Stimulated activated CD4-positive, alpha-beta T cell treated with anti-CD3 and anti-CD28 coated beads, Interleukin-1b, Interleukin-23, amount 100 ng/mL, for 48 hours (primary cell): ENCODE measurements at regions not wholly inside any gene's neighbourhood (a gene's known extent, or its start where the extent isn't known, plus 50 kb on each side); places are given as distances from the start of the nearest gene placed in this dataset.

ENCODE experiments used
- DNase-seq: peaks from one replicate; pipeline ENCODE4 v3.0.0-alpha.2; 2020

DNA sequence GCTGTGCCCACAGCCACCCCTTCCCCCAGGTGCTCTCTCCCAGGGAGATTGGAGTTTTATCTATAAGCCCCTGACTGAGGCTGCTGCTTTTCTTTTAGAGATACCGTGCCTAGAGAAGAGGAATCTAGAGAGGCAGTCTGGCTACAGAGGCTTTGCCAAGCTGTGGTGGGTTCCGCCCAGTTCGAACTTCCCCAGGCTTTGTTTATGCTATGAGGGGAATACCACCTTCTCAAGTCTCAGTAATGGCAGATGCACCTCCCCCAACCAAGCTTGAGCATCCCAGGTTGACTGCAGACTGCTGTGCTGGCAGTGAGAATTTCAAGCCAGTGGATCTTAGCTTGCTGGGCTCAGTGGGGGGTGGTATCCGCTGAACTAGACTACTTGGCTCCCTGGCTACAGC is 157.4 kb downstream of the CAAP1 start:
- no peak for DNase-seq

DNA sequence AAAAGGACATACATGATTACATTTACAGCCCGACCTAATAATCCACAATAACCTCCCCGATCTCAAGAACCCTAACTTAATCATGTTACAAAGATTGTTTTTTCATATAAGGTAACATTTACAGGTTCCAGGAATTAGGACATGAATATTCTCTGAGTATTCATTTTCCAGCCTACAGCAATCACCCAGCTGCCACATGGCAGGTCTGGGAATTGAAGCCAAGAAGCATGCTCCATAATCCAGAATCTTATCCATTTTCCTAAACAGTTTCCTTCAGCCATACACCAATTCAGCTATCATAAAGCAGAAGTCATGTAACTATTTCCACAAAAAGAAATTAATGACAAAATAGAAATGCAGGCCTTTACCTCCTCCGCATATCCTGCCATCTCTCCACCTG is 163.4 kb downstream of the CAAP1 start:
- DNase-seq, result no peak

DNA sequence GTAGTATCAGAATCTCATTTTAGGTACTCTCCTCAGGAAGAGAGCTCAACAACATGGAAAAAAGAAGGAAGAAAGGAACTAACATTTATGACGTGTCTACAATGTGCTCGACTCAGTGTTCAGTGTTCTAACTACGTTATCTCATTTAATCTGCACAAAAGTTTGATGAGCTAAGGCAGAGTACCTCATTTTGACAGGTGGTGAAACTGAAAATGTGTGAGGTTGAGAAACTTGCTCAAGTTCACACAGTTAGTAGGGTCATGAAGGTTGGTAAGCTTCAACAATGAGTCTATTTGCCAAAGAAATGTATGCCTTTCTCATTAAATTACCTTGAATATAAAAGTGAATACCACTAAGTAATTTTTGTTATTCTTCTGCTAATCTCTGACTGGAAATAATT is 165.1 kb downstream of the CAAP1 start:
- DNase-seq, result no peak

DNA sequence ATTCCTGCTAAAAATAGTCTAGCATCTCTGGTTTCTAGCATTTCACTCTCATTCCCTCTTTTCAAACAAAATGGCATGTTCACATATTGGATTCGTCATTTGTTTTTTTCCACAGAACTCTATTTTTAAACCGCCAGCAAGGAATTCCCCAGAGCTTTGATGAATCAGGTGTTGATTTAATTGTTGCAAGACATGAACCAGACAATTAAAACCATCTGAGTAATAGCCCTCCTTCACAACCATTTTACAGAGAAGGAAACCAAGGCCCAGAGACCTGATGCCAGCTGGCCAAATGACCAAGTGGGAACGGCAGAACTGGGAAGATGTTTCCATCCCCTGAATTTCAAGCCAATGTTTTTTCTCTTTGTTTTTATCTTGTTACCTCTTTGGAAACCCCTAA is 167.0 kb downstream of the CAAP1 start:
- no peak for DNase-seq

DNA sequence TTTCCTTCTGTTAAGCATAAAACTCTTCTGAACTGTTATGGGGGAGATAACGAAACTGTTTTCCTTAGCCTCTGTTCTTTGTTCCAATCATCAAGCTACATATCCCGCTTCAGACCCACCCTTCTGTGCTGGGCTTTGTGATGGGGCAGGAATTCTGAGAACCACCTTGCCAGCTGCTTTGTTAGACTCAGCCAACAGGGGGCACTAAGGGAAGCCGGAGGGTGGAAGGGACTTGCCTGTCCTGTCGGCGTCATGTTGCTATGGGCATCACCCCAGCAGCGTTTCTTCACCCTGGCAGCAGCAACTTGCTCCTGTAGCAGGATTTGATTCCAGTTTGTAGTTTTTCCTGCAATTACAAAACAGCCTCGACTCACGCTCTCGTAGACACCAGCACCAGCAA is 169.1 kb downstream of the CAAP1 start:
- DNase-seq, result peak; percentile 21

DNA sequence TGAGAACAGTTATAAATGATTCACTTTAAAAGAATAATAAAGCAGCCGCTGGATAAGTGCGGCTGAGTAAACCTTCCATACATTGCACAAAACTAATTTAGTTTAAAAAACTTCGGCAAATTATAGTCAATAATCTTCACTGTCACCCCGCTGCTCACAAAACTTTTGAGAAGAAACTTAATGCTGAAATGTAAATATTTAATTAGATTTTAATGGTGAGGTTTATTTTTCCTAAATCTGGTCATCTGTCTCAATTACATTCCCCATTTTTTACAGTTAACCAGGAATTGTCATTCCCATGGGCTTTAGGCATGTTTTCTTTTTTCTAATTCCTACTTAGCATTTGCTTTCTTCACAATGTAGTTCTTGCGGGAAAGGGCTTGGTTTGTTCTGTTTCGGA is 169.8 kb downstream of the CAAP1 start:
- no peak for DNase-seq

DNA sequence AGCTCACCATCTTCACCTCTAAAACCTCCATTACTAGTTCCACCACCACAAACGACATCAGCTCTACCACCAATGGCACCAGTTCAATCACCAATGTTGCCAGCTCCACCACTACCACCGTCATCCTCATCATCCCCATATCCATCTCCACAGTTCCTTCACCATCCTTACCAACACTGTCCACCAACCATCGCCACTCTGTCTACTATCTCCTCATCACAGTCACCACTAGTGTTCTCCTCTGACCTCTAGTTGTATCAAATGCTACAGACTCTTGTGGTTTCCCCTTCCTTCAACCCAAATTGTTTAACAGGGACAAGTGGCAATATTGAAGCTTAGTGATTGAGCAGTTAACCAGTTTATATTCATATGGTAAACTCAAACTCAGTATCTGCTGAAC is 182.6 kb downstream of the CAAP1 start:
- DNase-seq, result no peak

DNA sequence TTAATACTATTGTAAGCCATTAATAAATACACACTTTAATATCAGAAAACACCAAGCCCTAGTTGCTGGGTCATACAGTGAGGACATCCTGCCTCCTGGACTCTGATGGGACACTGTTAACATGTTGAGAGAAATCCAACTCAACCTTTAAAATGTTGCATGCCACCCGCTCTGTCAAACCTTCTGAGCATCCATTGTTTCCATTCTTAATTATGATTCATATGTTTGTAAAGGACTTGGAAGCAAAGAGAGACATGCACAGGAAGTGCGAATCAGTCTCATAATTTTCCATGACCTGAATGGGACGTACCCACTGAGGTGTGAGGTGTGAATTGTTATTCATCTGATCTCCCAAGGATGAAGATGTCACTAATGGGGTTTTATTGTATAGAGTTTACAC is 186.4 kb downstream of the CAAP1 start:
- DNase-seq, result no peak

DNA sequence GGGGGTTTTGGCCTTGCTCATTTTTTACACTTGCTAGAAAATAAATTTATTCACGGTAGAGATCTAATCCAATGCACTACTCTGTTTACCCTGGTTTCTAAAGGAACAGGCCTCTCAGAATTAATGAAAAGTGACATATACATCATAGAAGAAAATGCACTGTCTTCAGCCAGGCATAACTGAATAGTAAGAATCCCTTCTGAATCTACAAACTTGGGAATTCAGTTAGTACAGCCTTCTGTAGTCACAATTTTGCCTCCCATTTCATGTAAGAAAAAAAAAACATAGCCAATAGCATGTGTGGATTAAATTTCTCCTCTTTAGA is 197.3 kb downstream of the CAAP1 start:
- no peak for DNase-seq

DNA sequence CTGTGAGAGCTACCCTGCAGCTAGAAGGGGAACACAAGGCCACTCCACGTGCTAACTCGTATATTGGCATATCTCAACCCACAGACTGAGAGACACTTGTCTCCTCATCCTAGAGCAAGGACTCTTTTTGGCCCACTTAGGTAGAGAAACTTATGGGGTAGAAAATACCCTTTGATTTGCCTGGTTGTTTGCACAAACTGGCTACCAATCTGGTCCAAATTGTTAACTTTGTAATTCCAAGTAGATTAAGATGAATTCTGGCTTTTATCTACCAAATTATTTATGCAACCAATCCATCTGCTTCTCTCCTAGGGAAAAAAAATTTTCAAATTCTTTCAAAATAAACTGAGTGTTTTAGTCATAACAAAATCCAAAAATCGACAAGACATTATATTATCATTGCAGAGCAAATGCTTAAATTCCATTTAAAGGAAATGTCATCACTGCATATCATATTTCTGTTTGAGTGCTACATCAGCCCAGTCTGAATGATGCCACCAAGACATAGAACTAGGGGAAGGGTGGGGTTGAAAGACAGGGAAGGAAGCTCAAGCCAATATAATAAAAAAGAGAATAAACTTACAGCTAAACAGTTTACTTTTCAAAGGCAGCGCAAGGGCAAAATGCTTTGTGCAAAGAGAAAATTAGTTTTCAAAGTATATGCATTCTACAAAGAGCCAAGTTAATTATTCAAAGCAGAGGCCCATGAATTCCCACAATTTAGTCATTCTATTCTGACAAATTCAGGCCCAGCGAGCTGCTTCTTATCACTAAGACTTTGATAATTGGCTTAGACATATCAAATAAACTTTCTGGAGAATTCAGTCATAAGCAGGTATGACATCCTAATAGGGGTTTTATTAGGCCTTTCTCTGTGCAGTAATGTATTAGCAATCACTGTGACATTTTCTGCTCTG is 198.0 kb downstream of the CAAP1 start:
- DNase-seq, result no peak

DNA sequence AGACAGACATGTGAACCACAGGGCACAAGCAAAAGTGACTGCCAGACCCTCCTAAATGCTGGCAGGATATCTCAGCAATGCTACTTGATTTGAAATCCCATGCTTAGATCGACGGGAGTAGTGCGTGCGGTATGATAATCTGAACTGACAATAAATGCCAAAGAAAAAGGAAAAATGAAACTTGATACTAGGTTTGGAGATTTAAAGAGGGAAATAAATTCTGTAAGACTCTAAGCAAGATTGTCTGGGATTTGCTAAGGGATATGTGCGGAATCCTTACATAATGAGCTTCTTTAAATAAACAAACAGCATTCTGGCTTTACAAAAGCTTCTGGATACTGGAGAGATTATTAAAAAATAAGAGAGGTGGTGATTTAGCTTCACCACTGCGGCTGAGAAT is 203.6 kb downstream of the CAAP1 start:
- no peak for DNase-seq

DNA sequence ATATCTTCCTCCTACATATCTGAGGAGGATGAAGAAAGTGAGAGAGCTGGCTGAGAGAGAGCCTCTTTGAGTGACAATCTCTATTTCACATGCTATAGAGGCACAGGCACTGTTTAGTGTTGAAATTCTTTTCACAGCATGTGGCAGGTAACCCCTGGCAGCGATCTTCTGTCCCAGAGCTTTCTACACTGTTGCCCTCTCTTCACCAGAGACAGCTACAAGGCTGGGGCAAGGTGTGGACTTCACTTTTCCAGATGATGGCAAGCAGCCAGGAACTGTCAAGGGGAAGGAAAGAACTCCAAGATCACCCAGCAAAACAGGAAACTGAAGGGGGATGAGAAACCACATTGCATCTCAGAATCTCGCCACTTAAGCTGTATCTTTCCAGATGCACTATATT is 205.2 kb downstream of the CAAP1 start:
- no peak for DNase-seq

DNA sequence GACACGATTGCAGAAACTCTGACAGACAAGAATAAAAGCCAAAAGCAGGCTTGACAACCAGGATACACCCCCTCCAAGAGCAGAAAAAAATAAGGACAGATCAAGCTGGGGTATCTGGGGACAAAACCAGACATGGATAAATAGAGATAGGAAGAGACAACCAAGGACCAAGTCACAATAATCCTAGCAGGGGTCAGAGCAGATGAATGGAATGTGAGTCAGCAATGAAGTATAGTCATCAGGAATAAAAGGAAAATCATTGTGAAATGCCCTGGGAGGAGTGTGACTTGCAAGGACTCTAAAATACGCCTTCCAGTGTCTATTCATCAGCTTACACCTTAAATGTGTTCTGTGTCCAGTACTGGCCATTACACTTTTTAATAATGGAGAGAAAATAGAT is 206.8 kb downstream of the CAAP1 start:
- no peak for DNase-seq

DNA sequence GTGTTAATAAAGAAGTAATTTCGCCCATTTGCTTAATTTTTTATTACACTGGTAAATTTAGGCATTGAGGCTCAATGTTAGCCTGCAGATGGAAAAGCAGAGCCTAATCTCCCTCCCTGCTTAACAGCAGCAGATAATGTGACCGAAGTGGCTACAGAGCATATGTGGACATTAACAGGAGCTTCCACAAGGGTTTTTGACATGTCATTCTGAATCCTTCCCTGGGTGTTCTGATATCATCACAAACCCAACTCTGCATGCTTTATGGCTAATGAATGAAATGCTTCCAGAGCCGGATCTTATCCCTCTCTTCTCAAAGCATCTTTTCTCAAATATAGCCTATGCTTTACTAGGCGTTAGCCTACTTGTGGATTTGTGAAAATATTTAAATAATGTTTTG is 208.6 kb downstream of the CAAP1 start:
- no peak for DNase-seq

DNA sequence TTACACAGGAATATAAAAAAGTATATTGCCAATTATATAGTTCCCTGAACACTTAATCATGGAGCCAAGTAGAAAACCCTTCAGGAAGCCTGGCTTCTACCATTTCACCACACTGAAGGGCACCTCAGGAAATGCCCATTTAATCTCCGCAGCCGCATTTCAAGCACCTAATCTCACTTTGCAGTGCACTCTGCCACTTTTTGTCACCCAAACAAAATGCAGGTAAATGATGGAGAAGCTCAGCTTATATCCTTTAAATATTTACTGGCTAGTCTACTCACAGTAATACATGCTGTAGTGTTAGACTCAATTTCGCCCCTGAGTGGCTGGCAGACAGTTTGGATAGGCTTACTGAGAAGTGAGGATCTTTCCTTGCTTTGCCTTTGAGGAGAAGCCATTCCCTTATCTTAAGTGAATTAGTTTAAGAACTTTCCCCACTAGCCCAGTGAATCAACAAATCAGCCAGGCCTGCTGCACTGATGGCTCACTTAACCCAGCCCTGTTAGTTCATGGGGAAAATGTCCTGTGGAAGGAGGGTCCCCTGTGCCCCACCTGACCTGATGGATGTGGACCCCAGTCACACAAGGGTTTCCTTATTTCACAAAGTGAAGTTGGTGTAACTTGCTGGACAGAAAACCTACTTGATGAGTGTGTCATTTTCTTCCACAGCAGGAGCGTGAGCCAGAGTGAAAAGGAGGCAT is 209.7 kb downstream of the CAAP1 start:
- DNase-seq, result no peak

DNA sequence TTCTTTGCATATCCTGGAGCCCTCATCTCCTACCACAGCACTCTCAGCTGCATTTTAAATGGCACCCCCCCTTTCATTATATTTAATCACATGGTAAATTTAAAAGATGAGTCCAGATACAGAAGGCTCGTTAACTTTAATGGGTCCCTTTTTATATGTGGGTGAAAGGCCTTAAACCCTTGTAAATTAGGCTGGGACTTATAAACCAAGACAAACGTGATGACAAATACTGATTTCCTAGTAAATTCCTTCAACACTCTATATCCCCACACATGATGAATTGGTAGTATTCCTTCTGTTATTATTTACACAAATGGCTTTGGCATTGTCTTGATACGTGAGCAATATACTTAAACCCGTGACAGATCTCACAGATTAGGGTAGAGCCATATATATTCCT is 210.6 kb downstream of the CAAP1 start:
- no peak for DNase-seq

DNA sequence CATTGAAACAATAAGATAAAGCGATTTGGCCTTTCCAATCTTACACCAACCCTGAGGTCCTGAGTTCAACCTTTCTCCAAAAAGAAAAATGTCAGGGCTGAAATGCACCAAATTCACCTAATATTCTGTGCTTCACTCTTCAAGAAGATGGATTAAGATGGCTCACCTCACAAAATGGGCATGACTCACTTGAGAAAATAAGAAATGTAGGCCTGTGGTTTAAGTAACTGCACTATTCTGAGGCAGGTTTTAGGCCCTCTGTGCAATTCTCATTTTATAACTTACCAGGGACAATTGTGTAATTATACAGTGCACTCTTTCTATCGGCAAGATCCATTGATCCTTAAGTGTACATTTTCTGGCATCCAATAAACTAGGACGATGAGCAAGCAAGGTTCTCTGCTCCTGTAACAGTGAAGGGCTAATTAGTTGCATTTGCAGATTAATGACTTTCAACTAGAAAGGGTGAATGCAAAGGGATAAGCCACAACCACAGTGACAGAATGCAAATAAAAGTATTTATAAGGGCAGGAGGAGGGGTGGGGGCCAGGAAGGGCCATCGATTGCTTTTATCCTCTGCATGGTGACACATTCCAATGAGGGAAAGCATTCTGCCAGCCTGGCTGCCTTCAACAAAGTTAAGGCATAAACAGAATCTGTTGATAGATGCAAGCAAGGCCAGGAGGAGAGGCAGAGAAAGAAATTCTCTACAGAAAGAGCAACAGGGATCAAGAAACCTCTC is 214.5 kb downstream of the CAAP1 start:
- DNase-seq, result no peak

DNA sequence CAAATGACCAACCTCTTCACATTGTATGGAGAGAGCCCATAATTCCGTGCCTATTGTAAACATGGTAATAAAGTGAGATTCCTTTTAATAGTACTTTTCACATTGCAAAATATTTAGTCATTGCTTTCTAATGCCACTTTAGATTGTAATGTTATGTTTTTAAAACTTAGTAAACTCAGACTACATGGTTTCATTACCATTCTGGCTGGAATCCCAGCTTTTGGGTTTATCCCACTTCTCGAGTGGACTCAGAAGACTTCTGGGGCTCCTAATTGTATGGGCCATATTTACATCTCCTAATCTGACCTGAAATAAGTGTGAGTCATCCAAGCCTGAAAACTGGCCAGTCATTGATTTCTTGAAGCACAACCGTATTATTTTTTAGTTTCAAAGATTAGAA is 217.6 kb downstream of the CAAP1 start:
- no peak for DNase-seq

DNA sequence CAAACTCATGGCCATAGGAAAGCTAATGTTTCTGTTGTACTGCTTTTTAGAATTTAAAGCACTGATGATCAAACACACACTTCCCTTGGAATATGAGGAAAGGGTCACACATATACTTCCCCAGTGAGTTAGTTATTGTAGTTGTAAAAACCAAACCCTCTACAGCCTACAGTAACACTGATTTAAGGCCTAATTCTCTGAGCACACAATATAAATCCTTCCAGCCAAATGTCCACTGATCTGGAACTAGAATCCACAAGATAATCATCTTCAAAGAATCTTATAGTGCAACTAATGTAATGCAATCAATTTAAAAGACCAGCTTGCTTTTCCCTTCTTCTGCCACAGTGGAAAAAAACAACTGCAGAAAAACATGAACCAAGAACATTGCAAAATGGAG is 219.3 kb downstream of the CAAP1 start:
- no peak for DNase-seq

DNA sequence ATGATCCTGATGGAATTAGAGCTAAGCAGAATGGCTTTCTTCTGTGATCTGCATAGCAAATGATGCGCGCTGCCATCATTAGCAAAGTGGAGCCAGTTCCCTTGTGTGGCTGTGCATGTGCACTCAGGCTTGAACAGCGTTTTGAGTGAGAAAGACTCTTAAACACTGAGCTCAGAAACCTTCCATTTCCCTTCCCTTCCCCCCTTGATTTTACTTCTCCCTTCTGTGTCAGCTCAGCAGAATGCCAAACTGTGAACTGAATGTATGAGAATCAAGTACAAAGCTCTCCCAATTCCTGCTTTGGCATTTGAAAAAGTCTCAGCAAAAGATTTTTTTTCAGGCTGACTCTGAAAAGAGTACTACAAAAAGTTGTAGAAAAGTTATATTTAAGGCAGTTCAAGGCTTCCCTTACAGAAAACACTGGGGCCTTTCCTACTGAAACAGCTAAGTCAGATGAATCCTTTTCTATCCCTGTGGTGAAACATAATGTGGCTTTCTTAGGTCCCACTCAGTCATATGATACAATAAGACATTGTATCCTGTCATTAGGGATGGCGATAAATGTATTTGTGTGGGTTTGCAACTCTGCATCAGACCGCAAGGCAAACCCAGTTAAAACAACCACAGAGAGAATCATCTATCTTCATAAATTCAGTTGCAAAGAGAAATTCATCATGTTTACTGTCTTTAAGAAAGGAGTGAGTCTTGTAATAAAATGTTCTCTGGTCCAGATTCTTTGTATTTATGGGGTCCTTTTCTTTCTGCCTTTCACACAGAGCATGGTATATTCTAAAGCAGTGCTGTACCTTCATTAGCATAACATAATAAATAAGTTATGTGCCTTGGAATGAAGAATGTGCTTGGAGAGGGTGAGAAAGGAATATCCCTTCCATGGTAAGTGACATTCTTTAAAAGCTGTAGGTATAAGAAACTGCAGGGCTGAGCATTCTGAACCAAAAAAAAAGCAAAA is 222.6 kb downstream of the CAAP1 start:
- DNase-seq, result no peak

DNA sequence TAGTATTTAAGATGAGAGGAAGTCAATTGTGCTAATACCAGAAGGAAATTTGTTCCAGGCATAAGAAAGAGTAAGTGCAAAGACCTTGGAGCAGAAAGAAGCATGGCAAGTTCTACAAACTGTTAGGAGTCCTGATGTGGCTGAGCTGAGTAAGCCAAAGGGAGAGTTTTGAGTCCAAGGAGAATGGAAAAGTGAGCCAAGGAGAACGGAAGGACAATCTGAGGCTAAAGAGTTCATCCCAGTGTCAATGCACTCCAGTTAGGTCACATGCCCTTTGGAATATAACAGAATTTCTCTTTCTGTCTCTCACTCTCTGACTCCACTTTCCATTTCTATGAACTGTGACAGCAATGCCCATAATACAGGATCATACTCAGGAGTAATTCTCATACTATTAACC is 224.7 kb downstream of the CAAP1 start:
- DNase-seq, result no peak

DNA sequence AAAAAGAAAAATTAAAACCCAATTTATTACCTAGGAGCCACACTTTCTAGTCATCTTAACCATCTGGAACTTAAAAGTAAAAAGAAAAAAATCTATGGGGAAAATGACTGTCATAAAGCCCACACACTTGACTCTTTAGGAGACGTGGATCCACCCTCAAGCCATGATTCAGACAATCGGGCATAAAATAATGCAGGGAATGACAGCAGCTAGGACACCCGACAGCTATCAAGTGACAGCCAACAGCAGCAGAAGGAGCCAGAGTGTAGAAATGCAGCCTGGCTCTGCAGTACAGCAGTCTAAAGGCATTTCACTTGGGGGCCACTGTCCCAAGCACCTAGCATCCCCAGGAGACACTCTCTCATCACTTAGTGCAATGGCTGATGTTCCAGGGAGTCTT is 226.9 kb downstream of the CAAP1 start:
- no peak for DNase-seq
